Head of caudate nucleus (tissue), 42 donors: ENCODE measurements at regions not wholly inside any gene's neighbourhood (a gene's known extent, or its start where the extent isn't known, plus 50 kb on each side); places are given as distances from the start of the nearest gene placed in this dataset.
A peak's percentile ranks its signal among the peaks of the same experiment; 100 is the strongest.

Source experiments
- DNase-seq, 42 donors: peaks; one replicate each; pipeline versions ENCODE4 v3.0.0 to v3.0.0-alpha.2; 2020 to 2021; ENCODE audit warnings: mixed read lengths in 7 of 42
- intact Hi-C: fragments of 100-400 bp; cut with DNase I; formaldehyde crosslinking; loops from one replicate; pipeline ENCODE4 v1.15.0; 2022

DNA sequence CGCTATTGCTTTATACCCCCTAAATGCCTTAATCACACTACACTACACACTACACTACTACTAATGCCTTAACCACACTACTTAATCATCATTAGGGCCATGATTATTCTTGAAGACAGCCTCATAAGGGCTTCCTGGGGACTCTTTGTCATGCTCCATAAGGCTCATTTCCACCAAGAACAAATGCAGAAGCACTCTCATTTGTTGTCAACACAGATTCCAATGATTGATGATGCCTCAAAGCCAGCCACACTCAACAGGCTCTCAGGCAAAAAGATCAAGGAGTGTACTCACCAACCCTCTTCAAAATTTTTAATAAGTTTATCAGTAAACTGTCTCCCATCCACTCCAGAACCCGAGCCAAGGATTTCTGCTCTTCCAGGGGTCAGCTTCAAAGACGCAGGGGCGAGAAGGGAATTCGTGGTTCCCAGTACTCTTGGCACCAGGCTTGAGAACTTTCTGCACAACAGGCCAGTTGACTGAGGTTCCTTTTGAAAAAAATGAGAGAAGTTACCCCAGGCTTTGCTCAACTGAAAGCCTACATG lies 204.7 kb upstream of the GUCY1A2 start:
- intact Hi-C loops, result no loop called here
- DNase-seq, result no peak

DNA sequence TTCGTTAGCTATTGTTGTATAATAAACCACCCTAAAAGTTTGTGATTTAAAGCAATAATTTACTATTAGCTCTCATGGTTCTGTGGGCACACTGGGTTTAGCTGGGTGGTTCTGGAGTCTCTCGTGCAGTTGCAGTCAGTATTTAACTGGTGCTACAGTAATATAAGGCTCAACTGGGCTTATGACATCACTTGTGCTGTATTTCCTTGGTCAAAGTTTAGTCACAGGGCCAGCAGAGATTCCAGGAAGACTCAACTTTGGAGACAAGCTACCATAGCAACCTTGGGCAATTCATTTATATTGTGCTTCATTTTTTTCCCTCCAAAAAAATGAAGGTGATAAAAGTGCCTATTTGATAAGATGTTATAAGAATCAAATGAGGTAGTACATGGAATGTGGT lies 204.2 kb upstream of the GUCY1A2 start:
- intact Hi-C loops, result no loop called here
- DNase-seq, result no peak

DNA sequence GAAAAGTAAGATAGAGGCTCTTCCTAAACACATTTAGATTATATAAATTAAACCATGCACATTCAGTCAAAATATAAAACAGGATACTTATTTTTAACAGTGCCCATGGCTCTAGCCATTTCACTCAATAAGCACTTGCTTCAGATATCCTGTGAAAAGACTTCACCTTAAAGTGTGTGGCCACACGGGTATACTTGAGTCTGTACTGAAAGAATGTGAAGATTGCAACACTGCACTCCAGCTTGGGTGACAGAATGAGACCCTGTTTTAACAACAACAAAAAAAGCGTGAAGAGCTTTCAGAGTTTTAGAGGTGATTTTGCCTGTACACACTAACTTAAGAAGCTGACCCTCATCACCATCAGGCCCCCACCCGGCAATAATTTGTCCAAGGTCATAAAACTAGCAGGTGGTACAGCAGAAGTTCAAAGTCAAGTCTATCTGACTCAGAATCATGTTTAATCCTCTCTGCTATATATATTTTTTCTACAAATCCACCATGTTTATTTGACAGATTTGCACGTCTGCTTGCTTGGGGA lies 203.5 kb upstream of the GUCY1A2 start:
- intact Hi-C loops, result no loop called here
- no peak for DNase-seq

DNA sequence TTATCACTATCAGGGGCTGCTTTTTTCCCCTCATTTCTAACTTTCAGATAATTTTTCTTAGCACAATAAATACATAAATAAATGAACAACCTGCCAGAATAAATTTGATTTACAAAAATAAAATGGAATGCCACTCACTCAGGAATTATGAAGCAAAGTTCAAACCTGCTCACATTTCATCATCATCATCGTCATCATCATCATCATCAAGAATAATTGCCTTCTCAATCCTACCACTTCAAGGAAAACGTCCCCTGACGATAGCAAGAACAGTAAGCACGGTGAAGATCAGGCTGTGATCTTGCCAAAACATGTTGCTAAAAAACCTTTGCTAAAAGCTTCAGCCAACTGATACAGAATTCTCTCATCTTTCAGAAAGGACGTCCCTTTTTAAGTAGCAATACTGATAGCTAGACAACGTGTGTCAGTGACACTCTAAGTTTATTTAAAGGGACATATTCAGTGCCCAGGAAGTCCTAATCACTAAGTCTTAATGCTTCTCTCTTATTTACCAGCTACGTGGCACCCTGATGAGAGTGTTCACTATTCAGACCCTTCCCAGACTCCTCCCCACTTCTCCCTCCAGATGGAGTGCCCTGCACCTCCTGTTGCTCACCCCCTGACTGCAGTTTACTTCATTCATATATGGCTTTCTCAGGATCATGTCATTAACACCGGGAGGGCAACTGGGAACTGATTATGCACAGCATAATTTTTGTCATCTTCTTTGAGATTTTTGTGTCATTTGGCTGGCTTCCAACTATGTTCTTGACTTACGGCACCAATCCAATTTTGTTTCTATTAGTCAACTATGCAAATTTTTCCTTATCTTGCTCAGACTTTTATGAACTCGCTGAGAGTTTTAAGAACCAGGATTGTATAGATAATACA lies 200.1 kb upstream of the GUCY1A2 start:
- DNase-seq, result no peak
- intact Hi-C loops, result no loop called here

DNA sequence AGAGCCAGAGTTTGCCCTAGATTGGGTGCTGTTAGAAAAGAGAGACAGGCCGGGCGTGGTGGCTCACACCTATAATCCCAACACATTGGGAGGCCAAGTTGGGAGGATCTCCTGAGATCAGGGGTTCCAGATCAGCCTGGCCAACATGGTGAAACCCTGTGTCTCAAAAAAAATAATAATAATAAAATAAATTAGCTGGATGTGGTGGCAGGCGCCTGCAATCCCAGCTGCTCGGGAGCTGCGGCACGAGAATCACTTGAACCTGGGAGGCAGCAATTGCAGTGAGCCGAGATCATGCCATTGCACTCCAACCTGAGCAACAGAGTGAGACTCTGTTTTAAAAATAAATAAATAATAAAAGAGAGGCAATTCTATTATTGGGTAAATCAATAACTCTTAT lies 199.2 kb upstream of the GUCY1A2 start:
- intact Hi-C loops, result no loop called here
- no peak for DNase-seq

DNA sequence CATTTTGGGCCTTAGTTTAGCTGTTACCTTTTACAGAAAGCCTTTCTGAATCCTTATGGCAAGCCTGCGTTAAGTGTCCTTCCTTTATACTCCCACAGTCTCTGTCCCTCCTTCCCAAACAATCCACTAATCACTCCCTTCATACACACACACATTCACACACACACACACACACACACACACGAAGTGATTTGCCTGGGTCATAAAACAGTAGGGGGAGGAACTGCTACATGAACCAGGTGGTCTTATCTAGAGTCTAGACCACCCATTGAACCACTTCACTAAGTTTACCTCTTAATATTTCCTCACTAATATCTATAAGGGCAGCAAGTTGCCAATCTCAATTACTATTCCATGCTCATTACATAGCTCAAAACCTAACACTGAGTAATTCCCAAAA lies 196.7 kb upstream of the GUCY1A2 start:
- no peak for DNase-seq
- intact Hi-C loops, result no loop called here

DNA sequence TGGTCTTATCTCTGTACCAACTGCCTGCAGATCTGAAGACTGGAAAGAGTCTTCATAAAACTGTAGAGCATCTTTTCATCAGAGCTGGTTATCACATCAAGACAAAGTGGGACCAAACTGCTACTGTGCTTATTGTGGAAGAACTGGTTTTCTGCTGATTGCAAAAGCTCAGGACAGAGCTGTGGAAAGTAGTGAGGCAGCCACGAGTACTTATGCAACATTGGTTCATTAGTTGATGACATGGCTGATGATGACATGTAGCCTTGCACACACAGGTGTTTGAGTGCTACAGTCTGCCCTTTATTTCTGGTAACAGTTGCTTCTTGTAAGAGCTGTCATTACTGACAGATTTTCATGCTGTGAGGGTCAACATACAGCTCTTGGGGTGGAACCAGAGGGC lies 185.4 kb upstream of the GUCY1A2 start:
- intact Hi-C loops, result no loop called here
- no peak for DNase-seq

DNA sequence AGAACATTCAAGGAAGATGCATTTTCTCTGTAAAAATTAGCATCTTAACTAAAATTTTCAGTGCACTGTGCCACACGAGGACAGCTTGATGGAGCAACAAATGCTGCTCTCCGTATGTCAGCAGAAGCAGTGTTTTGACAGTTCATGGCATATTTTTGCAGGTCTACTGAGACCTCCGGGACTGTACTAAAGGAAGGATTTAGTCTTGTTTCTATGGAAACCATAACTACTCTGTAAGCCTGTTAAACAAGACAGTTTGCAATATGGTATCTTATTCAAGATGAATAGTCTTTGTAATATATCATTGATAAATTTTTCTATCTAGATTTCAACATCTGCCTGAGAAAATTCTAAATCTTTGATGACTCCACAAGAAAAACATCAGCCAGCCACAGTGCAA lies 184.0 kb upstream of the GUCY1A2 start:
- DNase-seq, result peak in 11 of 42 donors; percentile 2 to 43 (median 10)
- intact Hi-C loops, result no loop called here

DNA sequence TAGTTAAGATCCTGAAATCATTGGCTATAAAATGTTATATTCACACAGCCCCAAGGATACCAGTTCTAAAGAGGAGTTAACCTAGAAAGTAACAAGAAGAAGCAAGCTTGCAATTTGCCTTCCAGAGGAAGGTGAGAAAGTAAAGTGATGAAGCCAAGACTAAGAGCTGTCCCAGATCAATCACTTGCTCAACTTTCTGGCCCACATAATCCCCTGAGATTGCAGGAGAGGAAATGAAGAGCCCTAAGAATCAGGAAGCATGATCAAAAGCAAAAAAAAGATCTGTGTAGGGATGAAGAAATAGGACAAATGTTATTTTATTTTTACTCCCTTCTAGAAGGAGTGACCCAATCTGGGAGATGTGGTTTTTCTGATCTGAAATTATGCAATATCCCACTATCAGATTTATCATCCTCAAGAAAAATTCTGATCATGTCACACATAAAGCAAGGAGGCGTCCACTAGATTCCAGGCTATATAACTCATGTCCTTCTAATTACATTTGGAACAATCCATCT lies 180.3 kb upstream of the GUCY1A2 start:
- intact Hi-C loops, result no loop called here
- no peak for DNase-seq

DNA sequence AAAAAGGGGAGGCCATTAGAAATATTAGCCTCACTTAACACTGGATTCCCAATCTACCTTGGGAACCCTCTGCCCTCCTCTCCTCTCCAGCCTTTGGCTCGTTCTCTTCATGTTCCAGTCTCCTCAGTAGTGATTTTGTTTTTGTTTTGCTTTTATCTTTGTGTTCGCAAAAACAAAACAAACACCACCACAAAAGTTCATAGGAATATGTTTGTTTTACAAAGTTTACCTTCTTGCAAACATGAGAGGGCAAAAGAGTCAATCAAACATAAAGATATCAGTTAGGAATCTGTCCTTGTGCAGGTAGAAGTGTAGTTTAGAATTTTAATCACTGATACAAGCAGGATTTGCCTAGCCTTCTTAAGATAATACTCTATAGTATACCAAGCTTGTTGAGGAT lies 179.7 kb upstream of the GUCY1A2 start:
- intact Hi-C loops, result no loop called here
- DNase-seq, result no peak

DNA sequence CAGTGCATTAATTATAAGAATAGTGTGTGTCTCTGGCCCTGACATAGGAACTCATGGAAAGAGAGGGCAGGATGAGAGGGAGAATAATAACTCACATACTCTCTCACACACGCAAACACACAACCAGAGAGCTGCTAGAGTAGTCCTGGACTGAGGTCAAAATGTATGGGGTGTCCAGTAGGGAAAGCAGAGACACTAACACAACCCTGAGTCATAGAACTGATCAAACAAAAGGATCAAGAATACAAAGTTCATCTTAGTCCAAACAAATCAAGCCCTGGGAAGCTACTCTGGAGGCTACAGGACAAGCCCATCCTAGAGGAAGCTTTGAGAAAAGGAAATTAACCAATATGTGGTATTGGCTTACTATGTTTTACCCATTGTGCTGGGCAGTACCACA lies 178.5 kb upstream of the GUCY1A2 start:
- intact Hi-C loops, result no loop called here
- DNase-seq, result no peak

DNA sequence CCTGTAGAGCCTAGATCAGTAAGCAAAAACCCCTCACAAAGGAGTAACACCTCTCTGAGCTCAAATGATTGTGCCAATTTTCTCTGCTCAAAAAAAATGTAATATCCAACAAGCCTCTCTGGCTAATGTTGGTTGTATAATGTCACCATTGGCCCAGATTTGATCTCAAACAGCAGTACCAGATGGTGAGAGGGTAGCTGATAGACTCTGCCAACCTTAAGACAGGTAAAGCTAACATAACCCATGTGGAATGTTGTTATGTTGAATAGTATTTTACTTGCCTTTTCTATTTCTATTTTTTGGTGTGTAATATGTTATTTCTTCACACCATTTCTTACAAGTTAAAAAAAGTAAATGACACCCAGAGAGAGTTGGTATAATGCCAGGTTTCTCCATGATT lies 166.7 kb upstream of the GUCY1A2 start:
- intact Hi-C loops, result no loop called here
- no peak for DNase-seq

DNA sequence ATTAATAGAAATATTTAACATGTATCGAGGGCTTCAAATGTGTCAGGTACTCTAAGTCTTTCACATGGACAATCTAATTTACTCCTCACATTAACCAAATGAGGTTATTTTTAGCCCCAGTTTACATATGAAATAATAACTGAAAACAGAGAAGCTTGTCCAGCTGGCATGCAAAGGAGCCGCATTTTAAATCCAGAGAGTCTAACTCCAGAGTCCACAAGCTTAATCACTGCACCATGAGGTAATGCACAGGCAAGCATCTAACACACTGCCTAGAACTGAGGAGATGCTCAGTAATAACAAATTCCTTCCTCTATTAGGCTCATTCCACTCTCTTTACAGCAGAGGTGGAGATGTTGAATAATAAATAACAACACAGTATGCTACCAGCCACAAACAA lies 165.7 kb upstream of the GUCY1A2 start:
- intact Hi-C loops, result no loop called here
- DNase-seq, result no peak

DNA sequence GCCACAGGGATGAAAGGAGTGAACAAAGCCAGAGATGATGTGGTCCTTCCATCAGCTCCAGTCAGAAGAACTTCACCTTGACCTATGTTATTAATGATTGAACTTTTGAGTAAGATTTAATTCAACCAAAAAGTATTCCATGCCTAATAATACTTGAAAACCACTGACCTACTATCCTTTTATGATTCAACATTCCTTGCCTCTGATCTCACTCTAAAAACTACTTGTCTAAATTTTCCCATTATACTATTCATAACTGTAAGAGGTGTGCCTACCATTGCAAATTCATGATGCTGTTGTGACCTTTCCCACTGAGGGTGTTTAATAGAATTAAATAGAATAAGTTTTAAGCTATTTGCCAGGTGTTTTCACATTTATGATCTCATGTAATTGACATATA lies 164.7 kb upstream of the GUCY1A2 start:
- intact Hi-C loops, result no loop called here
- DNase-seq, result no peak

DNA sequence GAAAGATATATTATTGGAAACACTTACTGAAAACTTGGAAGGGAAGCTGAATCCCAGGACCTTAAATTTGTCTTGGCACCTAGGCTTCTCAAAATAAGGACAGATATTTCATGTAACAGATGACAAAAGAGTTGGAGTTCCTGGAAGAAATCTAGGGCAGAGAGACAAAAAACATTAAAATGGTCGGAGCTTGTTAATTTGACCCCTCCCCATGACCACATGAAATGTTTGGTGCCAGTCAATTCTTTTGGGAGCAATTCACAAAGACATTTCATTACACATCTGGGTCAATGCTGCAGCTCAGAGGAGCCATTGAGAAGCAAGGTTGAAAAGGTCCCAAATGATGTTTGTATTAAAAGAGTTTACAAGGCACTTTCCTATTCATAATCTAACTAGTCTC lies 162.0 kb upstream of the GUCY1A2 start:
- intact Hi-C loops, result no loop called here
- no peak for DNase-seq

DNA sequence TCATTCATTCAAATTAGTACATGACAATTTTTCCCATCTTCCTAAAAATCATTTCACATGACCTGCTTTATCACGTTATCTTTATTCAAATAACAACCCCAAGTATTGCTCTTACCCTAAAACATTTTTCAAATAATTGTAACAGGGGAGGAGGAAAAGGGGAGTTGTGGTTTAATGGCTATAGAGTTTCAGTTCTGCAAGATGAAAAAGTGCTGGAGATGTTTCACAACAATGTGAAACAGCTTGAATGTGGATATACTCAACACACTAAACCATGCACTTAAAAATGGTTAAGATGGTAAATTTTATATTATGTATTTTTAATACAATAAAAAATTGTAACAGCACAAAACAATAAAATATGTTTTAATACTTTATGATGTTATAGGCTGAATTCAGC lies 161.6 kb upstream of the GUCY1A2 start:
- intact Hi-C loops, result no loop called here
- no peak for DNase-seq

DNA sequence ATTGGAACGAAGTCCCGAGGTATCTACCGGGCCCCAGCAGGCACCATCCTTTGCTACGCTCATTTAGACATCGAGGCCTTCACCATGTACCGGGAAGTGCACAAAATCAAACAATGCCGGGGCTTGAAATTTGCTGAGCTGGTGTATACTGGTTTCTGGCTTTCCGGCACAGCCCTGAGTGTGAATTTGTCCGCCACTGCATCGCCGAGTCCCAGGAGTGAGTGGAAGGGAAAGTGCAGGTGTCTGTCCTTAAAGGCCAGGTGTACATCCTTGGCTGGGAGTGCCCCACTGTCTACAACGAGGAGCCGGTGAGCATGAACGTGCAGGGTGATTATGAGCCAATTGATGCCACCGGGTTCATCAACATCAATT lies 158.8 kb upstream of the GUCY1A2 start:
- intact Hi-C loops, result no loop called here
- DNase-seq, result no peak

DNA sequence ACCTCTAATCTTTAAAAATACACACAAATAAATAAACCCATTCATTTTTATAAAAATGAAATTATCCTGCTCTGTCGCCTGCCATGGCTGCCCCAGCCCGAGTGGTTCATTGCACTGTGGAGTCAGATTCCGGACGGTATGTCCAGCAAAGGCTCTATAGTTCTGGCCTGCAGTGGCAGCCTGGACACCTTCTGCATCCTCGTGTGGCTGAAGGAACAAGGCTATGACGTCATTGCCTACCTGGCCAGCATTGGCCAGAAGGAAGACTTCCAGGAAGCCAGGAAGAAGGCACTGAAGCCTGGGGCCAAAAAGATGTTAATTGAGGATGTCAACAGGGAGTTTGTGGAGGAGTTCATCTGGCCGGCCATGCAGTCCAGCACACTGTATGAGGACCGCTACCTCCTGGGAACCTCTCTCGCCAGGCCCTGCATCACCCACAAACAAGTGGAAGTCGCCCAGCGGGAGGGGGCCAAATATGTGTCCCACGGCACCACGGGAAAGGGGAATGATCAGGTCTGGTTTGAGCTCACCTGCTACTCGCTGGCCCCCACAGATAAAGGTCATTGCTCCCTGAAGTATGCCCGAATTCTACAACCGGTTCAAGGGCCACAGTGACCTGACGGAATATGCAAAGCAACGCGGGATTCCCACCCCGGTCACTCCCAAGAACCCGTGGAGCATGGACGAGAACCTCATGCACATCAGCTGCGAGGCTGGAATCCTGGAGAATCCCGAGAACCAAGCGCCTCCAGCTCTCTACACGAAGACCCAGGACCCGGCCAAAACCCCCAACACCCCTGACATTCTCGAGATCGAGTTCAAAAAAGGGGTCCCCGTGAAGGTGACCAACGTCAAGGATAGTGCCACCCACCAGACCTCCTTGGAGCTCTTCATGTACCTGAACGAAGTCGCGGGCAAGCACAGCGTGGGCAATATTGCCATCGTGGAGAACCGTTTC lies 158.2 kb upstream of the GUCY1A2 start:
- intact Hi-C loops, result no loop called here

DNA sequence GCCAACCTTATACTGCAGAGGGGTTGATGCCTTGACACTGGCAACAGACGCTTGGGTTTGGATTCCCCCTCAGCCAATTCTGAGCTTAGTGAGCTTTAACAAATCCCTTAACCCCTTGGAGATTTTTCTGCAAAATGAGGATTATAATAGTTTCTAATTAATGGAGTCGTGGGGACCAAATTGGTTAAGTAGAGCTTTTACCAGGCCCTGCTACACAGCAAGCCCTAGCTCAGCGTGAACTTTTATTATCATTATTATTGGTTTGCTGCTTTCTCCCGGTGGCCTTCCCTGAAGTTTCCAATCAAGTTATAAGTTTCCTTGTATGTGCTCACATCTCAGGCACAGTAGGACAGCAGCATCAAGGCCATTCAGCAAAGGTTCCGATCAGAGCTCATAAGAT lies 156.6 kb upstream of the GUCY1A2 start:
- DNase-seq, result no peak
- intact Hi-C loops, result no loop called here

More for the DNA sequence above, 158.2 kb upstream of the GUCY1A2 start:
- no peak for DNase-seq

DNA sequence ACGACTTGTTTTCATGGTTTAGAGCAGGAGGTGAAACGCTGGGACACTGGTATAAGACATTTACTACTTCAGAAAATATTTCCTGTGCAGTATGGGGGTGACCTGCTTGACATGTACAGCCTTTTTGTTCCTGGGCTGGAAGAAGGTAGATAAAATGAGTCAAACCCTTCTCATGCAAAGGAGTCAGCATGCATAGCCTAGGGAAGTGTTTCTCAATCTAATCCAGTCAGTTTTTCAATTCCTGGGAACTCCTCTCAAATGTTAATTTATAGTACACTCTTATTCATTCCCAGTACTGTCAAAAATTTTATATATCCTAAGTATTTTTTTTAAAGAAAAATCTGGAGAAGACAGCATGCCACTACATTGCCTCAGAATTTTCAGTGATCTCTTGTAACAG lies 154.7 kb upstream of the GUCY1A2 start:
- no peak for DNase-seq
- intact Hi-C loops, result no loop called here
